WTC11 (cell line): ENCODE measurements at regions not wholly inside any gene's neighbourhood (a gene's known extent, or its start where the extent isn't known, plus 50 kb on each side); places are given as distances from the start of the nearest gene placed in this dataset.

Experiments
- ATAC-seq: fragments of 200-7000 bp; cut with Tn5 transposase; 2 replicates; pipeline ENCODE4 v1.10.0; 2021; ENCODE audit warnings: mild to moderate bottlenecking, moderate library complexity
- CTCF ChIA-PET: fragments of 300-600 bp; sonication (Branson Sonifier 250); formaldehyde crosslinking; loops from one replicate; lab custom pipeline; 2021; ENCODE audit warnings: antibody characterized with exemption; lab: Charles Lee
- POLR2A ChIA-PET: fragments of 350-600 bp; sonication (Branson Sonifier 250); formaldehyde crosslinking; loops from one replicate; lab custom pipeline; 2021; ENCODE audit warnings: antibody characterized with exemption; lab: Charles Lee
- DNase-seq: peaks from one replicate; pipeline ENCODE4 v3.0.0; 2021; ENCODE audit warnings: low spot score
- H3K27ac Mint-ChIP-seq: 2 replicates; pipeline ENCODE4 v1.8.0; 2021; ENCODE audit warnings: mixed read lengths
- H3K27me3 Mint-ChIP-seq: 2 replicates; pipeline ENCODE4 v1.8.0; 2021; ENCODE audit warnings: low read depth, mild to moderate bottlenecking, moderate library complexity, mixed read lengths
- H3K36me3 Mint-ChIP-seq: 2 replicates; pipeline ENCODE4 v1.8.0; 2021; ENCODE audit warnings: mixed read lengths
- H3K4me1 Mint-ChIP-seq: 2 replicates; pipeline ENCODE4 v1.8.0; 2022; ENCODE audit warnings: mixed read lengths
- H3K4me3 Mint-ChIP-seq: 2 replicates; pipeline ENCODE4 v1.8.0; 2021; ENCODE audit warnings: mild to moderate bottlenecking, moderate library complexity, mixed read lengths
- H3K9me3 Mint-ChIP-seq: 2 replicates; pipeline ENCODE4 v1.8.0; 2021; ENCODE audit warnings: mixed read lengths
- EMX1 ChIP-seq: fragments of 250-450 bp; sonication (Bioruptor Pico); IDR thresholded peaks from 2 replicates; pipeline ENCODE4 v1.8.0; 2021; ENCODE audit warnings: mild to moderate bottlenecking
- FOXJ3 ChIP-seq: sonication (generic); formaldehyde crosslinking; IDR thresholded peaks from 2 replicates; pipeline ENCODE4 v1.9.0; 2021; ENCODE audit warnings: missing genetic modification reagents, mild to moderate bottlenecking, borderline replicate concordance
- FOXP1 ChIP-seq: sonication (generic); formaldehyde crosslinking; IDR thresholded peaks from 2 replicates; pipeline ENCODE4 v1.8.0; 2022; ENCODE audit warnings: missing genetic modification reagents, mild to moderate bottlenecking, moderate library complexity, borderline replicate concordance
- GRHL2 ChIP-seq: fragments of 250-450 bp; sonication (Bioruptor Pico); IDR thresholded peaks from 2 replicates; pipeline ENCODE4 v1.8.0; 2022; ENCODE audit warnings: mild to moderate bottlenecking, moderate library complexity; ENCODE audit not compliant: insufficient replicate concordance, severe bottlenecking
- JAZF1 ChIP-seq: fragments of 250-450 bp; sonication (Bioruptor Pico); IDR thresholded peaks from 2 replicates; pipeline ENCODE4 v1.9.0; 2021; ENCODE audit warnings: moderate library complexity, mild to moderate bottlenecking, inconsistent platforms
- NFATC4 ChIP-seq: fragments of 250-450 bp; sonication (Bioruptor Pico); IDR thresholded peaks from 2 replicates; pipeline ENCODE4 v1.9.0; 2021; ENCODE audit warnings: mild to moderate bottlenecking
- RELA ChIP-seq: sonication (generic); formaldehyde crosslinking; IDR thresholded peaks from 2 replicates; pipeline ENCODE4 v1.8.1; 2022; ENCODE audit warnings: missing genetic modification reagents, mild to moderate bottlenecking, borderline replicate concordance
- SMAD3 ChIP-seq: sonication (generic); formaldehyde crosslinking; IDR thresholded peaks from 2 replicates; pipeline ENCODE4 v1.8.0; 2022; ENCODE audit warnings: missing genetic modification reagents, mild to moderate bottlenecking, borderline replicate concordance
- SOX15 ChIP-seq: fragments of 250-450 bp; sonication (Bioruptor Pico); IDR thresholded peaks from 2 replicates; pipeline ENCODE4 v1.9.0; 2021; ENCODE audit warnings: mild to moderate bottlenecking
- SP1 ChIP-seq: sonication (generic); formaldehyde crosslinking; conservative IDR thresholded peaks from 2 replicates; pipeline ENCODE4 v1.8.1; 2022; ENCODE audit warnings: missing genetic modification reagents
- TCF7 ChIP-seq: sonication (generic); formaldehyde crosslinking; IDR thresholded peaks from 2 replicates; pipeline ENCODE4 v1.8.0; 2022; ENCODE audit warnings: mild to moderate bottlenecking, low read depth, missing genetic modification reagents, moderate library complexity
- TP53 ChIP-seq: sonication (generic); formaldehyde crosslinking; IDR thresholded peaks from 2 replicates; pipeline ENCODE4 v1.8.1; 2023; ENCODE audit warnings: mild to moderate bottlenecking, missing genetic modification reagents
- ZBTB21 ChIP-seq: sonication (generic); formaldehyde crosslinking; IDR thresholded peaks from 2 replicates; pipeline ENCODE4 v1.8.1; 2023; ENCODE audit warnings: mild to moderate bottlenecking, missing genetic modification reagents, borderline replicate concordance
- ZNF138 ChIP-seq: sonication (generic); formaldehyde crosslinking; conservative IDR thresholded peaks from 2 replicates; pipeline ENCODE4 v1.8.1; 2022; ENCODE audit warnings: mild to moderate bottlenecking, moderate library complexity, missing genetic modification reagents
- ZNF317 ChIP-seq: sonication (generic); formaldehyde crosslinking; IDR thresholded peaks from 2 replicates; pipeline ENCODE4 v1.8.1; 2023; ENCODE audit warnings: low read depth, mild to moderate bottlenecking, moderate library complexity, missing genetic modification reagents, borderline replicate concordance
- ZNF423 ChIP-seq: fragments of 250-450 bp; sonication (Bioruptor Pico); IDR thresholded peaks from 2 replicates; pipeline ENCODE4 v2.1.2; 2022; ENCODE audit warnings: mild to moderate bottlenecking, moderate library complexity
- TF ChIP-seq, protein P1 (sequence below): sonication (generic); formaldehyde crosslinking; IDR thresholded peaks from 2 replicates; pipeline ENCODE4 v1.8.0; 2022; ENCODE audit warnings: mild to moderate bottlenecking, missing genetic modification reagents
- TF ChIP-seq, protein P2 (sequence below): sonication (generic); formaldehyde crosslinking; IDR thresholded peaks from 2 replicates; pipeline ENCODE4 v1.8.0; 2022; ENCODE audit warnings: mild to moderate bottlenecking, missing genetic modification reagents
- TF ChIP-seq, protein P3 (sequence below): fragments of 250-450 bp; sonication (Bioruptor Pico); IDR thresholded peaks from 2 replicates; pipeline ENCODE4 v1.8.0; 2021; ENCODE audit warnings: mild to moderate bottlenecking
- TF ChIP-seq, protein P4 (sequence below): sonication (generic); formaldehyde crosslinking; IDR thresholded peaks from 2 replicates; pipeline ENCODE4 v1.8.1; 2022; ENCODE audit warnings: mild to moderate bottlenecking, missing genetic modification reagents, moderate library complexity, borderline replicate concordance
- TF ChIP-seq, protein P5 (sequence below): sonication (generic); formaldehyde crosslinking; IDR thresholded peaks from 2 replicates; pipeline ENCODE4 v1.8.0; 2022; ENCODE audit warnings: missing genetic modification reagents

DNA sequence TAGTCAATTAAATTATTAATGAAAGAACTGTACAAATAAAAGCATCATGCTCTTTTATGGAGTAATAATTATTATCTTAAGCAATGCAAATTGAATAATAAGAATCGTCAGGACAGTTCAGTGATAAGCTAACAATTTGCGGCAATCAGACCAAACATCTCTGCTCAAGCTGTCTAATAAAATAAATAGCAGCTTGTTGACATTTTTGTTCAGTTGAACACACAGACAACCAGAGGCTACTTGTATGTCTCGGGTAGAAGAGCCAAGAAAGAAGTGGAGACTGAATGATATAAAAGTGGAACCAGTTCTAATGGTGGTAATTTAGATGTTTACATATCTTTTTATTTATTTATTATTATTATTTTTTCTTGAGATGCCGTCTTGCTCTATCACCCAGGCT lies 57.4 kb upstream of the FOXN3 start (continued):
- TF ChIP-seq, protein P1, sequence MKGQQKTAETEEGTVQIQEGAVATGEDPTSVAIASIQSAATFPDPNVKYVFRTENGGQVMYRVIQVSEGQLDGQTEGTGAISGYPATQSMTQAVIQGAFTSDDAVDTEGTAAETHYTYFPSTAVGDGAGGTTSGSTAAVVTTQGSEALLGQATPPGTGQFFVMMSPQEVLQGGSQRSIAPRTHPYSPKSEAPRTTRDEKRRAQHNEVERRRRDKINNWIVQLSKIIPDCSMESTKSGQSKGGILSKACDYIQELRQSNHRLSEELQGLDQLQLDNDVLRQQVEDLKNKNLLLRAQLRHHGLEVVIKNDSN (CRISPR knock-in tag), result no peak
- no peak for TF ChIP-seq SMAD3 (CRISPR knock-in tag)
- no peak for TF ChIP-seq JAZF1

DNA sequence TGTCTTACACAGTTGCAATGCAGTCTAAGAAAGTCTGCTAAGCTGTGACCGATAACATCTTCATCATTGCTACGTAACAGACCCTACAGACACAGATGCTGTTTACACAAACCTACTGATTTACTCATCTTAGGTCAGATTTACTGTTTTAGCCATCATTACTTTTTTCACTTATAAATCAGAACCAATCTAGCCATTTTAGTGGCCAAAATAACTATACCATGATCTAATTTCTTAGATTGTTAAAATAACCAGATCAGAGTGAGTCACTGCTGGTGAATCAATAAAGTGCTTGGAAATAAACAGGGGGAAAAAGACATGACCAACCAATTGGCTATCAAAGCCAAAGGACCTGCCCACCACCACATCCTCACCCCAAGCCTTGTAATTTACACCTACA lies 57.0 kb upstream of the FOXN3 start:
- TF ChIP-seq ZBTB21 (CRISPR knock-in tag) (no peak), EMX1 (no peak), RELA (no peak), FOXP1 (no peak), SOX15 (no peak), SP1 (CRISPR knock-in tag) (no peak), TCF7 (CRISPR knock-in tag) (no peak)
- TF ChIP-seq, protein P2, sequence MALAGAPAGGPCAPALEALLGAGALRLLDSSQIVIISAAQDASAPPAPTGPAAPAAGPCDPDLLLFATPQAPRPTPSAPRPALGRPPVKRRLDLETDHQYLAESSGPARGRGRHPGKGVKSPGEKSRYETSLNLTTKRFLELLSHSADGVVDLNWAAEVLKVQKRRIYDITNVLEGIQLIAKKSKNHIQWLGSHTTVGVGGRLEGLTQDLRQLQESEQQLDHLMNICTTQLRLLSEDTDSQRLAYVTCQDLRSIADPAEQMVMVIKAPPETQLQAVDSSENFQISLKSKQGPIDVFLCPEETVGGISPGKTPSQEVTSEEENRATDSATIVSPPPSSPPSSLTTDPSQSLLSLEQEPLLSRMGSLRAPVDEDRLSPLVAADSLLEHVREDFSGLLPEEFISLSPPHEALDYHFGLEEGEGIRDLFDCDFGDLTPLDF, result no peak
- Mint-ChIP-seq H3K36me3 (peaks cover 16% of the 10 kb centered on the region), H3K27ac (no peak overlapping the region; the same call in 1 of the 2 replicates), H3K4me1 (peaks cover 22% of the 10 kb centered on the region), H3K27me3 (no peaks in the 10 kb centered on the region), H3K4me3 (no peak overlapping the region), H3K9me3 (peaks cover 7% of the 10 kb centered on the region; the same call in 1 of the 2 replicates)
- POLR2A ChIA-PET, result no interaction called here
- DNase-seq, result no peak
- ATAC-seq, result no peak
- CTCF ChIA-PET, result no interaction called here

DNA sequence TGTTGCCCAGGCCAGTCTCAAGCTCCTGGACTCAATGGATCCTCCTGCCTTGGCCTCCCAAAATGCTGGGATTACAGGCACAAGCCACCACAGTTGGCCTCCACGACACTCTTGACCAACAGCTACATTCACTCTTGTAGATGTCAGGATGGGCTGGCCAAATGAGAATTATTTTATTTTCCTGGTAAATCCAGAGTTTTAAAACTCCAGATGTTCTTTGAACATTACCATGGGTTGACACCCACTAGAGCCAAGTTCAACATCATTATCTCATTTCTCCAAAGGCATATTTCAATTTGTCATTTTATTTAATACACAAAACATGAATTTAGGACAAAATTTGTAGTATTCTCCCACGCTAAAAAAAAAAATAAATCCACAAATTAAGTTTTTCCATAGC lies 56.5 kb upstream of the FOXN3 start:
- no peak for TF ChIP-seq FOXJ3
- TF ChIP-seq, protein P3, sequence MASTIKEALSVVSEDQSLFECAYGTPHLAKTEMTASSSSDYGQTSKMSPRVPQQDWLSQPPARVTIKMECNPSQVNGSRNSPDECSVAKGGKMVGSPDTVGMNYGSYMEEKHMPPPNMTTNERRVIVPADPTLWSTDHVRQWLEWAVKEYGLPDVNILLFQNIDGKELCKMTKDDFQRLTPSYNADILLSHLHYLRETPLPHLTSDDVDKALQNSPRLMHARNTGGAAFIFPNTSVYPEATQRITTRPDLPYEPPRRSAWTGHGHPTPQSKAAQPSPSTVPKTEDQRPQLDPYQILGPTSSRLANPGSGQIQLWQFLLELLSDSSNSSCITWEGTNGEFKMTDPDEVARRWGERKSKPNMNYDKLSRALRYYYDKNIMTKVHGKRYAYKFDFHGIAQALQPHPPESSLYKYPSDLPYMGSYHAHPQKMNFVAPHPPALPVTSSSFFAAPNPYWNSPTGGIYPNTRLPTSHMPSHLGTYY, result no peak
- no peak for TF ChIP-seq ZNF423 (CRISPR knock-in tag)
- no peak for TF ChIP-seq ZNF317
- no peak for TF ChIP-seq GRHL2
- TF ChIP-seq, protein P4, sequence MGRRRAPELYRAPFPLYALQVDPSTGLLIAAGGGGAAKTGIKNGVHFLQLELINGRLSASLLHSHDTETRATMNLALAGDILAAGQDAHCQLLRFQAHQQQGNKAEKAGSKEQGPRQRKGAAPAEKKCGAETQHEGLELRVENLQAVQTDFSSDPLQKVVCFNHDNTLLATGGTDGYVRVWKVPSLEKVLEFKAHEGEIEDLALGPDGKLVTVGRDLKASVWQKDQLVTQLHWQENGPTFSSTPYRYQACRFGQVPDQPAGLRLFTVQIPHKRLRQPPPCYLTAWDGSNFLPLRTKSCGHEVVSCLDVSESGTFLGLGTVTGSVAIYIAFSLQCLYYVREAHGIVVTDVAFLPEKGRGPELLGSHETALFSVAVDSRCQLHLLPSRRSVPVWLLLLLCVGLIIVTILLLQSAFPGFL (CRISPR knock-in tag), result no peak
- TF ChIP-seq ZNF138 (CRISPR knock-in tag), result no peak
- TF ChIP-seq TP53 (CRISPR knock-in tag), result no peak
- TF ChIP-seq NFATC4 (CRISPR knock-in tag), result no peak
- TF ChIP-seq, protein P5, sequence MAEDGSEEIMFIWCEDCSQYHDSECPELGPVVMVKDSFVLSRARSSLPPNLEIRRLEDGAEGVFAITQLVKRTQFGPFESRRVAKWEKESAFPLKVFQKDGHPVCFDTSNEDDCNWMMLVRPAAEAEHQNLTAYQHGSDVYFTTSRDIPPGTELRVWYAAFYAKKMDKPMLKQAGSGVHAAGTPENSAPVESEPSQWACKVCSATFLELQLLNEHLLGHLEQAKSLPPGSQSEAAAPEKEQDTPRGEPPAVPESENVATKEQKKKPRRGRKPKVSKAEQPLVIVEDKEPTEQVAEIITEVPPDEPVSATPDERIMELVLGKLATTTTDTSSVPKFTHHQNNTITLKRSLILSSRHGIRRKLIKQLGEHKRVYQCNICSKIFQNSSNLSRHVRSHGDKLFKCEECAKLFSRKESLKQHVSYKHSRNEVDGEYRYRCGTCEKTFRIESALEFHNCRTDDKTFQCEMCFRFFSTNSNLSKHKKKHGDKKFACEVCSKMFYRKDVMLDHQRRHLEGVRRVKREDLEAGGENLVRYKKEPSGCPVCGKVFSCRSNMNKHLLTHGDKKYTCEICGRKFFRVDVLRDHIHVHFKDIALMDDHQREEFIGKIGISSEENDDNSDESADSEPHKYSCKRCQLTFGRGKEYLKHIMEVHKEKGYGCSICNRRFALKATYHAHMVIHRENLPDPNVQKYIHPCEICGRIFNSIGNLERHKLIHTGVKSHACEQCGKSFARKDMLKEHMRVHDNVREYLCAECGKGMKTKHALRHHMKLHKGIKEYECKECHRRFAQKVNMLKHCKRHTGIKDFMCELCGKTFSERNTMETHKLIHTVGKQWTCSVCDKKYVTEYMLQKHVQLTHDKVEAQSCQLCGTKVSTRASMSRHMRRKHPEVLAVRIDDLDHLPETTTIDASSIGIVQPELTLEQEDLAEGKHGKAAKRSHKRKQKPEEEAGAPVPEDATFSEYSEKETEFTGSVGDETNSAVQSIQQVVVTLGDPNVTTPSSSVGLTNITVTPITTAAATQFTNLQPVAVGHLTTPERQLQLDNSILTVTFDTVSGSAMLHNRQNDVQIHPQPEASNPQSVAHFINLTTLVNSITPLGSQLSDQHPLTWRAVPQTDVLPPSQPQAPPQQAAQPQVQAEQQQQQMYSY (CRISPR knock-in tag), result no peak
- H3K4me3 Mint-ChIP-seq, result no peak overlapping the region
- H3K4me1 Mint-ChIP-seq, result peaks cover 22% of the 10 kb centered on the region
- peaks cover 17% of the 10 kb centered on the region for H3K36me3 Mint-ChIP-seq
- H3K9me3 Mint-ChIP-seq, result peaks cover 7% of the 10 kb centered on the region; the same call in 1 of the 2 replicates
- no peak overlapping the region; the same call in 1 of the 2 replicates for H3K27ac Mint-ChIP-seq
- ChIA-PET CTCF (no interaction called here), POLR2A (no interaction called here)
- H3K27me3 Mint-ChIP-seq, result no peaks in the 10 kb centered on the region
- DNase-seq (no peak), ATAC-seq (no peak)
